ENCODE measurements at regions not wholly inside any gene's neighbourhood (a gene's known extent, or its start where the extent isn't known, plus 50 kb on each side); places are given as distances from the start of the nearest gene placed in this dataset.

DNA sequence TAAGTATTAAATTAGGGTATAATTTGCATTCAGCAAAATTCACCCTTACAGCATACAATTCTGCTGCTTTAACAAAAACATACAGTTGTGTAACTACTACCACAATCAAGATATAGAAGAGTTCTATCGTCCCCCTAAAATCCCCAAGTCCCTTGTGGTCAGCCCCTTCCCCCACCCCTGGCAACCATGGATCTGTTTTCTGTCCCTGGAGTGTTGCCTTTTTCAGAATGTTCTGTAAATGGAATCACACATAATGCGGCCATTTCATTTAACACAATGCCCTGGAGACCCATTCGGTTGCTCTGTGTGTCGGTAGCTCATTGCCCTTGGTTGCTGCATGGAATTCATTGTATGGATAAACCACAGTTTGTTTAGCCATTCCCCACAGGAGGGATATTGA is 190.2 kb downstream of the IRX5 start:
- Histone ChIP-seq H3K9me3 (no peaks in the 10 kb centered on the region), H3K36me3 (no peaks in the 10 kb centered on the region), H3K4me1 (no peaks in the 10 kb centered on the region), H3K27me3 (no peaks in the 10 kb centered on the region), H3K4me3 (ENCODE audit: low read depth, low read length) (no peak overlapping the region)
- TF ChIP-seq, protein P1, sequence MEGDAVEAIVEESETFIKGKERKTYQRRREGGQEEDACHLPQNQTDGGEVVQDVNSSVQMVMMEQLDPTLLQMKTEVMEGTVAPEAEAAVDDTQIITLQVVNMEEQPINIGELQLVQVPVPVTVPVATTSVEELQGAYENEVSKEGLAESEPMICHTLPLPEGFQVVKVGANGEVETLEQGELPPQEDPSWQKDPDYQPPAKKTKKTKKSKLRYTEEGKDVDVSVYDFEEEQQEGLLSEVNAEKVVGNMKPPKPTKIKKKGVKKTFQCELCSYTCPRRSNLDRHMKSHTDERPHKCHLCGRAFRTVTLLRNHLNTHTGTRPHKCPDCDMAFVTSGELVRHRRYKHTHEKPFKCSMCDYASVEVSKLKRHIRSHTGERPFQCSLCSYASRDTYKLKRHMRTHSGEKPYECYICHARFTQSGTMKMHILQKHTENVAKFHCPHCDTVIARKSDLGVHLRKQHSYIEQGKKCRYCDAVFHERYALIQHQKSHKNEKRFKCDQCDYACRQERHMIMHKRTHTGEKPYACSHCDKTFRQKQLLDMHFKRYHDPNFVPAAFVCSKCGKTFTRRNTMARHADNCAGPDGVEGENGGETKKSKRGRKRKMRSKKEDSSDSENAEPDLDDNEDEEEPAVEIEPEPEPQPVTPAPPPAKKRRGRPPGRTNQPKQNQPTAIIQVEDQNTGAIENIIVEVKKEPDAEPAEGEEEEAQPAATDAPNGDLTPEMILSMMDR (IDR thresholded peaks at IDR 0.05; ENCODE audit: low read depth, low read length): no peak
- DNase-seq: no peak

DNA sequence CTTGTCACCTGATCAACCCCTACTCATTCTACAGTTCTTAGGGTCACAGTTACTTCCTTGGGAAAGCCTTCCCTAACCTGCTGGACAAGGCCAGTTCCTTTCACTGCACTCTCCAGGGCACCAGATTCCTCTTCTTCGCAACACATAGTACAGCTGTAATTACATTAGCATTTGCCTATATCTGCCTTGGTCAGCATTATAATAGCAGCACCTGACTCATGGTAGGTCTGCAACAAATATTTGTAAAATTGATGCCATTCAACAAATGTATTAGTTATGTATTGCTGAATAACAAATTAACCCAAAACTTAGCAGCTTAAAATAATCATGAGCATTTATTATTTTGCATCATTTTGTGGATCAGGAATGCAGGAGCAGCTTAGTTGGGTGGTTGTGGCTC is 193.0 kb downstream of the IRX5 start:
- Histone ChIP-seq H3K4me3 (ENCODE audit: low read depth, low read length) (no peak overlapping the region), H3K9me3 (no peaks in the 10 kb centered on the region), H3K4me1 (no peaks in the 10 kb centered on the region), H3K27me3 (no peaks in the 10 kb centered on the region), H3K36me3 (no peaks in the 10 kb centered on the region)
- no peak for DNase-seq
- TF ChIP-seq, protein P1 (IDR thresholded peaks at IDR 0.05; ENCODE audit: low read depth, low read length): no peak

DNA sequence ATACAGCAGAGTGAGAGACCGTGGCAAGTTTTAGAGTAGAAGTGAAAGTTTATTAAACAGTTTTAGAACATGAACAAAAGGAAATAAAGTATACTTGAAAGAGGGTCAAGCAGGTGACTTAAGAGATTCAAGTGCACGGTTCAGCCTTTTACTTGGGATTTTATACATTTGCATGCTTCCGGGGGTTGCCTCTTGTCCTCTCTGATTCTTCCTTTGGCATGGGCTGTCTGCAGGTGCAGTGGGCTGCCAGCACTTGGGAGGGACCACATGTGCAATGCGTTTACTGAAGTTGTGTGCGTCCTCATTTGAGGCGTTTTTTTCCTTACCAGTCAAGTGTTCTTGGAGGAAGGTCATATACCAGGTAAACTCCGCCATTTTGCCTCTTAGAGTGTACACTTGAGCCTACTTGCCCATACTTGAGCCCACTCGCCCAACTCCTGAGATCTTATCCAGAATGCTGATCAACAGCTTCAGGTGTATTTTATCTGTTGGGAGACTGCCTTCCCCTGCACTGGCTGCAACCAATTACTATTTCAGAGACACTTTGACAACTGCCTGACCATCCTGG is 195.2 kb downstream of the IRX5 start:
- H3K27me3 ChIP-seq: no peaks in the 10 kb centered on the region
- H3K9me3 ChIP-seq: no peaks in the 10 kb centered on the region
- no peaks in the 10 kb centered on the region for H3K4me1 ChIP-seq
- no peak for DNase-seq
- H3K4me3 ChIP-seq (ENCODE audit: low read depth, low read length): no peak overlapping the region
- TF ChIP-seq, protein P1 (IDR thresholded peaks at IDR 0.05; ENCODE audit: low read depth, low read length): no peak
- no peaks in the 10 kb centered on the region for H3K36me3 ChIP-seq

DNA sequence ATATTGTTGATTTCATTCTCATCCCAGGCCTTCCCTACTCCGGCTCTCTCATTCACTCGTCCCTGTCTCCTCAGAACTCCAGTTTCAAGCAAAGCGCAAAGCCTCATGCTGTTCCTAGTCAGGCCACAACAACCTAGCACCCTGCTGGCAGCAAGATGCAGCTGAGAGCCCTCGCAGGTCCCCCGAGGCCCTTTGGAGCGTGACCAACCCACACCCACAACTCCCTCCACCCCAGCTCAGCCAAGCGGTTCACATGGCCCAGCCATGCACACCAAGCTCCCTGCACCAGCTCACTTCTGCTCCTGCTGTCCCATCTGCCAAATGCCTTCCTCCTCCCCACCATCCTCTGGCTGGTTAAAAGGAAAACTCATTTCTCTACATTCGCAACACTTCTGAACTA is 195.8 kb downstream of the IRX5 start:
- no peak for DNase-seq
- no peaks in the 10 kb centered on the region for H3K36me3 ChIP-seq
- no peaks in the 10 kb centered on the region for H3K9me3 ChIP-seq
- TF ChIP-seq, protein P1 (IDR thresholded peaks at IDR 0.05; ENCODE audit: low read depth, low read length): no peak
- no peak overlapping the region for H3K4me3 ChIP-seq (ENCODE audit: low read depth, low read length)
- no peaks in the 10 kb centered on the region for H3K27me3 ChIP-seq
- no peaks in the 10 kb centered on the region for H3K4me1 ChIP-seq

DNA sequence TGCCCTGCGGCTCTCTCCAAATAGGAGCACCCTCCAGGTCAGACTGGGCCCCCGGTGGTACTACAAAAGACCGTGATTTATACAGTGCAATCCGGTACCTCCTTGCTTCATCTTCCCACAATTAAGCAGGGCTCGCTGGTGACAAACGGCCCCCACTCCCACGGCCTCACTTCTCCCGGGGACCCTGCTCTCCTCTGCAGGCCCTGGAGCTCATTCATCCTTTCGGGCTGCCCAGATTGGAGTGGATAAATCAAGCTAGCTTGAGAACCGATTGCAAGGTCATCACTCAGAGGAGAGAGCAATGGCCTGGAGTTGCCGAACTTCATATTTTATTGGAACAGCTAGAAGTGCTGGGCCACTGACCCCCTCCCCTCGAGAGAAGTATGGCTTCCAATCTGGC is 193.5 kb upstream of the IRX6 start:
- no peak overlapping the region for H3K4me3 ChIP-seq (ENCODE audit: low read depth, low read length)
- H3K4me1 ChIP-seq: no peaks in the 10 kb centered on the region
- no peaks in the 10 kb centered on the region for H3K27me3 ChIP-seq
- H3K9me3 ChIP-seq: no peaks in the 10 kb centered on the region
- DNase-seq: no peak
- TF ChIP-seq, protein P1 (IDR thresholded peaks at IDR 0.05; ENCODE audit: low read depth, low read length): no peak
- no peaks in the 10 kb centered on the region for H3K36me3 ChIP-seq

DNA sequence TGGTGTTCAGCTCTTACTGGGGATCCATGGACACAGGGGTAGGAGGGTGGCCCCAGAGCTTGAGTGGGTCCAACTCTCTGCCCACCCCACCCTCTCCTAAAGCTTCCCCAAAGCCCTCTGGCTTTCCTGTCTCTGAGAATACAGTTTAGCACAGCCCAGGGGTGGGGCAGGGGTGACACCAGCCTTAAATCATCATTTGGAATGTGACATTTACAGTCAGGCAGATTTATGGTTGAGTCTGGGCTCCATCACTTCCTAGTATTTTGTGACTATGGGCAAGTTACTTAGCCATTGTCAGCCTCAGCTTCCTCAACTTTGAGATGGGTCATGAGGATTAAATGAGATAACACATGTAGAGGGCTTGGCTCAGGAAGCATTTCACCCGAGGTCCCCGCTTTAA is 193.1 kb upstream of the IRX6 start:
- TF ChIP-seq, protein P1 (IDR thresholded peaks at IDR 0.05; ENCODE audit: low read depth, low read length): no peak
- Histone ChIP-seq H3K4me3 (ENCODE audit: low read depth, low read length) (no peak overlapping the region), H3K36me3 (no peaks in the 10 kb centered on the region), H3K4me1 (no peaks in the 10 kb centered on the region), H3K27me3 (no peaks in the 10 kb centered on the region), H3K9me3 (no peaks in the 10 kb centered on the region)
- DNase-seq: no peak
